ENCODE measurements at regions not wholly inside any gene's neighbourhood (a gene's known extent, or its start where the extent isn't known, plus 50 kb on each side); places are given as distances from the start of the nearest gene placed in this dataset.

DNA sequence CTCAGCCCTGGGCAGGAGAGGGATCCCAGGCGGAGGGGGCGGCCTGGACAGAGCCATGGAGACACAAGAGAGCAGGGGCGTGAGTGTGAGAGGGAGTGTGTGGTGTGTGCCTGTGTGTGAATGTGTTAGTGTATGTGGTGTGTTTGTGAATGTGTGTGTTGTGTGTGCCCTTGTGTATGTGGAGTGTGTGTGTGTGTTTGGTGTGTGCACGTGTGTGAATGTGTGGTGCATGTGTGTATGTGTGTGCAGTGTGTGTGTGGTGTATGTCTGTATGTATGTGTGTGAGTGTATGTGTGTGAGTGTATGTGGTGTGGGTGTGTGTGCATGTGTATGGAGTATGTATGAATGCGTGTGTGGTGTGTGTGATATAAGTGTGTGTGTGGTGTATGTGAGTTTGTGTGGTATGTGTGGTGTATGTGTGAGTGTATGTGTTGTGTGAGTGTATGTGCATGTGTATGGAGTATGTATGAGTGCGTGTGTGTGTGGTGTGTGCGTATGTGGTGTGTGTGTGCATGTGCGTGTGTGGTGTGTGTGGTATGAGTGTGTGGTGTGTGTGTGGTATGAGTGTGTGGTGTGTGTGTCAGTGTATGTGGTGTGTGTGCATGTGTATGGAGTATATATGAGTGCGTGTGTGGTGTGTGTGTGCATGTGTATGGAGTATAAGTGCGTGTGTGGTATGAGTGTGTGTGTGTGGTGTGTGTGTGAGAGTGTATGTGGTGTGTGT is 175.2 kb upstream of the AFDN start:
- DNase-seq = no peak
- no peaks in the 10 kb centered on the region for H3K27me3 ChIP-seq (replicated peaks; ENCODE audit: control insufficient read depth, insufficient read depth, low read length, poor library complexity, severe bottlenecking)
- no peaks in the 10 kb centered on the region for H3K9me3 ChIP-seq (ENCODE audit: control insufficient read depth, low read length)
- no peaks in the 10 kb centered on the region for H3K4me1 ChIP-seq (ENCODE audit: control insufficient read depth, insufficient read depth, low read length, poor library complexity, severe bottlenecking)
- no peaks in the 10 kb centered on the region for H3K36me3 ChIP-seq (ENCODE audit: control insufficient read depth, insufficient read depth, low read length)
- H3K27ac ChIP-seq (ENCODE audit: insufficient read depth, low read length, poor library complexity, severe bottlenecking) = no peak overlapping the region
- no peak overlapping the region for H3K4me3 ChIP-seq (ENCODE audit: insufficient read depth, low read depth, low read length, poor library complexity, severe bottlenecking)

DNA sequence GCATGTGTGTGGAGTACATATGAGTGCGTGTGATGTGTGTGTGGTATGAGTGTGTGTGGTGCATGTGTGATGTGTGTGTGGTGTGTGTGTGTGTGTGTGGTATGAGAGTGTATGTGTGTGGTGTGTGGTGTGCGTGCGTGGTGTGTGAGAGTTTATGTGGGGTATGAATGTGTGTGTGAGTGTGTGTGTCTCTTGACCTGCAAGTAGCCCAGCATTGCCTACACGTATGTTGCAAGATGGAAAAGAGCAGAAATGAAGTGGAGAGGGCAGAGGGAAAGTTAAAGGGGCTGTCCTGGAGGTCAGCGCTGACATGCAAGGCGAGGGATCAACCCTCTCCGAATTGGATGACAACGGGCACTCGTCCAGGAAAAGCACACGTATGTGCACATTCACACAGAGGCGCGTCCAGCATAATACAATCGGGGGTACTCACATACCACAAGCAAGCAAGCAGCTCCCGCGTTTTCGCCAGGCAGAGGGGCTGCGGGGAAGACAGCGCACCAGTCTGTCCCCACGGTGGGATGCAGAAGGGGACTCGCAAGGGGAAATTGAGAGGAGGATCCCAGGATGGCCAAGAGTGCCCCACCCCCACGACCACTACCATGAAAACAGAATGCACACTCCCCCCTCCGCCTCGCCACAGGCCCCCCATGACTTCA is 174.5 kb upstream of the AFDN start:
- Histone ChIP-seq H3K4me3 (ENCODE audit: insufficient read depth, low read depth, low read length, poor library complexity, severe bottlenecking) (no peak overlapping the region), H3K4me1 (ENCODE audit: control insufficient read depth, insufficient read depth, low read length, poor library complexity, severe bottlenecking) (no peaks in the 10 kb centered on the region), H3K9me3 (ENCODE audit: control insufficient read depth, low read length) (no peaks in the 10 kb centered on the region), H3K27me3 (replicated peaks; ENCODE audit: control insufficient read depth, insufficient read depth, low read length, poor library complexity, severe bottlenecking) (no peaks in the 10 kb centered on the region), H3K36me3 (ENCODE audit: control insufficient read depth, insufficient read depth, low read length) (no peaks in the 10 kb centered on the region), H3K27ac (ENCODE audit: insufficient read depth, low read length, poor library complexity, severe bottlenecking) (no peak overlapping the region)
- DNase-seq = no peak

GRCh38 chr6:167652701-167653095 is 174.0 kb upstream of the AFDN start:
- H3K27ac ChIP-seq (ENCODE audit: insufficient read depth, low read length, poor library complexity, severe bottlenecking) = no peak overlapping the region
- no peaks in the 10 kb centered on the region for H3K4me1 ChIP-seq (ENCODE audit: control insufficient read depth, insufficient read depth, low read length, poor library complexity, severe bottlenecking)
- H3K27me3 ChIP-seq (replicated peaks; ENCODE audit: control insufficient read depth, insufficient read depth, low read length, poor library complexity, severe bottlenecking) = no peaks in the 10 kb centered on the region
- no peaks in the 10 kb centered on the region for H3K36me3 ChIP-seq (ENCODE audit: control insufficient read depth, insufficient read depth, low read length)
- no peak for DNase-seq
- no peak overlapping the region for H3K4me3 ChIP-seq (ENCODE audit: insufficient read depth, low read depth, low read length, poor library complexity, severe bottlenecking)
- no peaks in the 10 kb centered on the region for H3K9me3 ChIP-seq (ENCODE audit: control insufficient read depth, low read length)

DNA sequence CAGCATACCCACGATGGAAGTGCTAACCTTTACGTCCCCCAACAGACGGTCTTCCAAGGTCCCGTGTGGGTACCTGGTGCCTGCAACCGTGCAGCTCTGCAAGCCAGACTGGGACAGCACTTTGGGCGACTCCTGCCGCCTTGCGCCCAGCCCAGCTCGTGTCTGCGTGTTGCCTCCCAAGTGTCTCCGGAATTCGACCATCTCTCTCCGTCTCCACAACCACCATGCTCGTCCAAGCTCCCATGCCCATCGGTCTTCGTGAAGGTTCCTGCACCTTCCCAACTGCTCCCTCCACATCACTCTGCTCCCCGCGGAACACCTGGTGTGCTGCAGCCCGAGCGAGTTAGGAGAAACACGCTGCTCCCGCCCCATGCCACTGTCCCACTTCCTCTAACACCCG is 173.2 kb upstream of the AFDN start:
- no peak overlapping the region for H3K27ac ChIP-seq (ENCODE audit: insufficient read depth, low read length, poor library complexity, severe bottlenecking)
- no peaks in the 10 kb centered on the region for H3K9me3 ChIP-seq (ENCODE audit: control insufficient read depth, low read length)
- no peaks in the 10 kb centered on the region for H3K36me3 ChIP-seq (ENCODE audit: control insufficient read depth, insufficient read depth, low read length)
- no peak for DNase-seq
- H3K4me1 ChIP-seq (ENCODE audit: control insufficient read depth, insufficient read depth, low read length, poor library complexity, severe bottlenecking) = no peaks in the 10 kb centered on the region
- no peak overlapping the region for H3K4me3 ChIP-seq (ENCODE audit: insufficient read depth, low read depth, low read length, poor library complexity, severe bottlenecking)
- no peaks in the 10 kb centered on the region for H3K27me3 ChIP-seq (replicated peaks; ENCODE audit: control insufficient read depth, insufficient read depth, low read length, poor library complexity, severe bottlenecking)

DNA sequence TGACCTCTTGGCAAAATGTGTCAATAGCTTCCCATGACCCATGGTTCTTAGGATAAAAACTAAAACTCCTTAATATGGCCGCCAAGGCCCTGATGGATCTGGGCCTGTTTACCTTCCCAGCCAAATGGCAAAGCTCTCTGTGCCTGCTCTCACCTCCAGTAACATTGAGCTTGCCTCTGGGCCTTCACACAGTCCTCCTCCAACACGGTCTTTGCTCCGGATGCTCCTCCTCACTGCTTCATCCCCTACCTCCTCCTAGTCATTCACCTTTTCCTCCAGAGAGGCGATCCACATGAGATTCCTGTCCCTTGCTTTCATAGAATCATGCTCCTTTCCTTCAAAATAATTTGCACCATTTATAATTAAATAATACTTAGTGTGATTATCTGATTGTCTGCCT is 172.3 kb upstream of the AFDN start:
- H3K27me3 ChIP-seq (replicated peaks; ENCODE audit: control insufficient read depth, insufficient read depth, low read length, poor library complexity, severe bottlenecking) = no peaks in the 10 kb centered on the region
- no peak overlapping the region for H3K27ac ChIP-seq (ENCODE audit: insufficient read depth, low read length, poor library complexity, severe bottlenecking)
- no peak for DNase-seq
- H3K9me3 ChIP-seq (ENCODE audit: control insufficient read depth, low read length) = no peaks in the 10 kb centered on the region
- no peak overlapping the region for H3K4me3 ChIP-seq (ENCODE audit: insufficient read depth, low read depth, low read length, poor library complexity, severe bottlenecking)
- H3K36me3 ChIP-seq (ENCODE audit: control insufficient read depth, insufficient read depth, low read length) = no peaks in the 10 kb centered on the region
- H3K4me1 ChIP-seq (ENCODE audit: control insufficient read depth, insufficient read depth, low read length, poor library complexity, severe bottlenecking) = no peaks in the 10 kb centered on the region

- Histone ChIP-seq H3K4me1 (ENCODE audit: control insufficient read depth, insufficient read depth, low read length, poor library complexity, severe bottlenecking) (no peaks in the 10 kb centered on the region), H3K9me3 (ENCODE audit: control insufficient read depth, low read length) (no peaks in the 10 kb centered on the region), H3K27ac (ENCODE audit: insufficient read depth, low read length, poor library complexity, severe bottlenecking) (no peak overlapping the region), H3K4me3 (ENCODE audit: insufficient read depth, low read depth, low read length, poor library complexity, severe bottlenecking) (no peak overlapping the region), H3K27me3 (replicated peaks; ENCODE audit: control insufficient read depth, insufficient read depth, low read length, poor library complexity, severe bottlenecking) (no peaks in the 10 kb centered on the region), H3K36me3 (ENCODE audit: control insufficient read depth, insufficient read depth, low read length) (no peaks in the 10 kb centered on the region)
- DNase-seq = no peak
These were observed 171.4 kb upstream of the AFDN start for GRCh38 chr6:167655174-167655821.

- Histone ChIP-seq H3K36me3 (ENCODE audit: control insufficient read depth, insufficient read depth, low read length) (no peaks in the 10 kb centered on the region), H3K4me3 (ENCODE audit: insufficient read depth, low read depth, low read length, poor library complexity, severe bottlenecking) (no peak overlapping the region), H3K27ac (ENCODE audit: insufficient read depth, low read length, poor library complexity, severe bottlenecking) (no peak overlapping the region), H3K27me3 (replicated peaks; ENCODE audit: control insufficient read depth, insufficient read depth, low read length, poor library complexity, severe bottlenecking) (no peaks in the 10 kb centered on the region), H3K4me1 (ENCODE audit: control insufficient read depth, insufficient read depth, low read length, poor library complexity, severe bottlenecking) (no peaks in the 10 kb centered on the region), H3K9me3 (ENCODE audit: control insufficient read depth, low read length) (no peaks in the 10 kb centered on the region)
- no peak for DNase-seq
These were observed 168.6 kb upstream of the AFDN start for GRCh38 chr6:167658106-167658505.

DNA sequence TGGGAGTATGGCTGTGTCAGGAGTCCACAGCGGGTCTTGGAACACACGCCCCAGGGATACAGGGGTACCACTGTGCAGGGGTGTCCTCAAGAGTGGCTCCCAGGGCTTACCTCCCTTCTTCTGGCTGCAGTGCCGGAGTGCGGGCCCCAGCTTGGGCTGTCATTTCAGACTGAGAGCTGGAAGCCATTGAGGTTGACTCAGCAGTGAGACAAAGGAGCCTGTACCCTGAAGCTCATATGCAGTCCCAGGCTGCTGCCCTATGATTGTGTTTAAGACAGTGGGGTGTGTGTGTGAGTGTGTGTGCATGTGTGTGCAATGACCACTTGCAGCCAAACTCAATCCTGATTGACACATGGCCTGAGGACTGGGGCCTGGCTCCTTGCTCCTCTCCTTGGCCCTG is 167.7 kb upstream of the AFDN start:
- no peaks in the 10 kb centered on the region for H3K27me3 ChIP-seq (replicated peaks; ENCODE audit: control insufficient read depth, insufficient read depth, low read length, poor library complexity, severe bottlenecking)
- DNase-seq = no peak
- no peak overlapping the region for H3K4me3 ChIP-seq (ENCODE audit: insufficient read depth, low read depth, low read length, poor library complexity, severe bottlenecking)
- no peaks in the 10 kb centered on the region for H3K9me3 ChIP-seq (ENCODE audit: control insufficient read depth, low read length)
- no peaks in the 10 kb centered on the region for H3K4me1 ChIP-seq (ENCODE audit: control insufficient read depth, insufficient read depth, low read length, poor library complexity, severe bottlenecking)
- H3K27ac ChIP-seq (ENCODE audit: insufficient read depth, low read length, poor library complexity, severe bottlenecking) = no peak overlapping the region
- no peaks in the 10 kb centered on the region for H3K36me3 ChIP-seq (ENCODE audit: control insufficient read depth, insufficient read depth, low read length)

DNA sequence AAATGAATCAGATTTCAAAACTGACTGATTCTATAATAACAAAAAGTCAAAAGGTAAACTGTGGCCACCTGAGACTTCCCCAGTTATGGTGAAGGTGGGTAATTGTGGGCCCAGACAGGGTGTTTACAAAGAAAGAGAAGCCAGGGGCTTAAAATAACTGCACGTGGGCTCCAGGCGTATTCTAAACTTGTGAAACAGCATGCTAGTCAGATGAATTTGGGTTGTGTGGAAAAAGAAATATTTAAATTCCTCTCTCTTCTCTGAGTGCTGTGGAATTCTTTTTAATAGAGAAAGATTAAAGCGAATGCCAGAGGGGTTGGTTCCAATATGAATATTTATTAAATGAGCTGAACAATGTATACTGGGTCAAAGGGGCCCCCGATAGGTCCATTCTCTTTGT is 166.3 kb upstream of the AFDN start:
- Histone ChIP-seq H3K36me3 (ENCODE audit: control insufficient read depth, insufficient read depth, low read length) (no peaks in the 10 kb centered on the region), H3K4me1 (ENCODE audit: control insufficient read depth, insufficient read depth, low read length, poor library complexity, severe bottlenecking) (no peaks in the 10 kb centered on the region), H3K27ac (ENCODE audit: insufficient read depth, low read length, poor library complexity, severe bottlenecking) (no peak overlapping the region), H3K9me3 (ENCODE audit: control insufficient read depth, low read length) (no peaks in the 10 kb centered on the region), H3K4me3 (ENCODE audit: insufficient read depth, low read depth, low read length, poor library complexity, severe bottlenecking) (no peak overlapping the region), H3K27me3 (replicated peaks; ENCODE audit: control insufficient read depth, insufficient read depth, low read length, poor library complexity, severe bottlenecking) (no peaks in the 10 kb centered on the region)
- no peak for DNase-seq

- H3K9me3 ChIP-seq (ENCODE audit: control insufficient read depth, low read length) = no peaks in the 10 kb centered on the region
- no peaks in the 10 kb centered on the region for H3K4me1 ChIP-seq (ENCODE audit: control insufficient read depth, insufficient read depth, low read length, poor library complexity, severe bottlenecking)
- DNase-seq = no peak
- no peak overlapping the region for H3K4me3 ChIP-seq (ENCODE audit: insufficient read depth, low read depth, low read length, poor library complexity, severe bottlenecking)
- no peaks in the 10 kb centered on the region for H3K27me3 ChIP-seq (replicated peaks; ENCODE audit: control insufficient read depth, insufficient read depth, low read length, poor library complexity, severe bottlenecking)
- no peaks in the 10 kb centered on the region for H3K36me3 ChIP-seq (ENCODE audit: control insufficient read depth, insufficient read depth, low read length)
- no peak overlapping the region for H3K27ac ChIP-seq (ENCODE audit: insufficient read depth, low read length, poor library complexity, severe bottlenecking)
These were observed 165.7 kb upstream of the AFDN start for GRCh38 chr6:167660944-167661551.

Data from effector memory CD4-positive, alpha-beta T cell (primary cell).